ENCODE measurements at regions not wholly inside any gene's neighbourhood (a gene's known extent, or its start where the extent isn't known, plus 50 kb on each side); places are given as distances from the start of the nearest gene placed in this dataset.

DNA sequence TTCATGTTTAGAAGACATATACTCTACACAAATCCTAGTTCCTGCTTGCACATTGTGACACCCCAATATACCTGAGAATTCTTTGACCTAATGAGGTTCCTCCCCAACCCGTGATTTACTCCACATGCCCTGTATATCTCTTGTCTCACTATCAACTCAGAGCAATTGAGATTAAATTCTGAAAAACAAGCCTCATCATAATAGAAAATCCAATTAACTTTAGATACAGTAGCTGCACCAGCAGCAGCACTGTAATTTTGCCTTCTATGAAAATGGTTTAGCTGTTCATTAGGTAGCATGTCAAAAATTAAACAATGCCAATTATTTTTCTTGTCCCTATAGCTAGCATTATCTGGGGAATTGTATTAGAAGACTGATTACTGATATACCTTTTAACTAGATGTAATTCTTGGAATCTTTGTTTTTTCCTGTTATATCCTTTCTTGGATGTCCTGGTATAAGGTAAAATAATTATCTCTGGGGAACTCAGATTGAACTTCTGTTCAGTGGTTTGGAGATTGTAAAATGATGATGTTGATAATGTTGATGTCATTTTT is 218.9 kb upstream of the TANK start:
- peak overlapping the region in 1 of 10 donors; percentile 18 for H3K4me3 Mint-ChIP-seq
- Histone ChIP-seq H3K9me3 (ENCODE audit: control insufficient read depth in 2 of 3, low read length in 3 of 3) (no peaks in the 10 kb centered on the region), H3K4me1 (ENCODE audit: control insufficient read depth in 2 of 2, insufficient read depth in 2 of 2, low read length in 2 of 2) (peaks cover 0 to 6% of the 10 kb centered on the region in 2 donors), H3K27me3 (ENCODE audit: control insufficient read depth in 2 of 2, insufficient read depth in 2 of 2, low read length in 2 of 2) (no peaks in the 10 kb centered on the region), H3K27ac (ENCODE audit: low read depth, low read length) (no peak overlapping the region), H3K4me3 (ENCODE audit: low read length) (no peak overlapping the region), H3K36me3 (ENCODE audit: control insufficient read depth in 2 of 3, insufficient read depth in 3 of 3, low read length in 3 of 3) (no peaks in the 10 kb centered on the region)
- peaks cover 0 to 3% (median 0%) of the 10 kb centered on the region in 5 donors for H3K36me3 Mint-ChIP-seq
- H3K27me3 Mint-ChIP-seq, result peaks cover 0 to 5% (median 0%) of the 10 kb centered on the region in 5 donors
- peaks cover 6 to 32% (median 27%) of the 10 kb centered on the region in 7 donors for H3K4me1 Mint-ChIP-seq
- intact Hi-C loops (cut with micrococcal nuclease), result no loop called here
- ChIA-PET POLR2A (no interaction called here), CTCF (no interaction called here)
- ATAC-seq, result no peak
- DNase-seq, result no peak
- peak overlapping the region in 7 of 9 donors; percentile 15 to 88 (median 20) for H3K27ac Mint-ChIP-seq
- peaks cover 0 to 4% (median 0%) of the 10 kb centered on the region in 11 donors for H3K9me3 Mint-ChIP-seq

DNA sequence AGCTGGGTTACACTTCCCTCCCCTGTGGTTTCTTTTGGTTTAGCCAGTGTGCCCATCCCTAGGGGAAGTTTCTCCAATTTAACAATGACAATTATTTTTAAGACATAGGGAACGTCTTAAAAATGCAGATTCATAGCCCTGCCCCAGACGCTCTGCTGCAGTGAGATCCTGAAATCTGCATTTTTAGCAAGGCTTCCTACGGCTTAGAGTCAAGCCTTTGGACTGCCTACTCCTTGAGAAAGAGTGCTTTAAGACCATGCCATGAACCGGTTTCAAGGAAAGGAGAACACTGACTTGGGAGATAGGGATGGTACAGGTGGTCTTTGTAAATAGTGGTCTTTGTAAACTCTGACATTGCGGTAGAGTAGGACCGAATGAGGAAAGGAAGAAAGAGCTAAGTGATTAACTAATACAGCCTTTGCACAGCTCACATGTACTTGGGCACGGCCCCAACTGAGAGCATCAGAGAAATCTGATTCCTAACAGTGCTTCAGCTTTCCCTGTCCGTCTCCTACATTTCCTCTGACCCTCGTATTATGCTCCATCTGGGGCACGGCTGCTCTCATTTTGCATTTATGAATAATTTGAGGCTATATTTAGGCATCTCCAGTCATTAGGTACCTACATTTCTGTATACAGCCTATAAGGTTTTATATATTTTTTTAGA is 217.6 kb upstream of the TANK start:
- H3K27me3 ChIP-seq (ENCODE audit: control insufficient read depth in 2 of 2, insufficient read depth in 2 of 2, low read length in 2 of 2), result no peaks in the 10 kb centered on the region
- ChIA-PET CTCF (no interaction called here), POLR2A (no interaction called here)
- no peaks in the 10 kb centered on the region for H3K9me3 ChIP-seq (ENCODE audit: control insufficient read depth in 2 of 3, low read length in 3 of 3)
- peaks cover 0 to 5% (median 0%) of the 10 kb centered on the region in 5 donors for H3K27me3 Mint-ChIP-seq
- H3K27ac Mint-ChIP-seq, result peak overlapping the region in 1 of 9 donors; percentile 3
- no peak overlapping the region for H3K27ac ChIP-seq (ENCODE audit: low read depth, low read length)
- H3K9me3 Mint-ChIP-seq, result no peaks in the 10 kb centered on the region
- peaks cover 0 to 3% (median 0%) of the 10 kb centered on the region in 5 donors for H3K36me3 Mint-ChIP-seq
- ATAC-seq (no peak), DNase-seq (no peak)
- H3K4me1 Mint-ChIP-seq, result peaks cover 6 to 32% (median 27%) of the 10 kb centered on the region in 7 donors
- intact Hi-C loops (cut with micrococcal nuclease), result no loop called here
- H3K4me3 ChIP-seq (ENCODE audit: low read length), result no peak overlapping the region
- no peaks in the 10 kb centered on the region for H3K36me3 ChIP-seq (ENCODE audit: control insufficient read depth in 2 of 3, insufficient read depth in 3 of 3, low read length in 3 of 3)
- H3K4me1 ChIP-seq (ENCODE audit: control insufficient read depth in 2 of 2, insufficient read depth in 2 of 2, low read length in 2 of 2), result peaks cover 0 to 6% of the 10 kb centered on the region in 2 donors
- H3K4me3 Mint-ChIP-seq, result no peak overlapping the region

DNA sequence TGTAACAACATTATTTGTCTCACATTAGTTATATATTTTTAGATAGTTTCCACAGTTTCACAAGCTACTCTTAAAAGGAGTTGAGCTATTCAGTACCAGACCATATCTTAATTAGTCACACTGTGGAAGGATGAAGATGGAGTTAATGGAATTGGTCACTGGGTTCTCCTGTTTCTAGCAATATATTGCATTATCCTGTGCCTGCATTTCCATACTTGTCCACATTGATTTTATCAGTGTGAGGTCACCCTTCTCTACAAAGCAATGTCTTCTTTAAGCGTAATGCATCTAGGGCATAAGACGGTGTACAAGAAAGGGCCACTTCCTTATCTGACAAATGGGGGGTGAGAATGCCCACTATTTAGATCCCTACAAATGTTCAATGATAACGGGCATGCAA is 216.8 kb upstream of the TANK start:
- H3K9me3 Mint-ChIP-seq, result peaks cover 0 to 3% (median 0%) of the 10 kb centered on the region in 11 donors
- peak overlapping the region in 1 of 9 donors; percentile 3 for H3K27ac Mint-ChIP-seq
- peaks cover 6 to 32% (median 27%) of the 10 kb centered on the region in 7 donors for H3K4me1 Mint-ChIP-seq
- DNase-seq, result no peak
- no peak overlapping the region for H3K27ac ChIP-seq (ENCODE audit: low read depth, low read length)
- peaks cover 0 to 4% (median 0%) of the 10 kb centered on the region in 5 donors for H3K36me3 Mint-ChIP-seq
- ChIA-PET POLR2A (interaction anchor here (0.8 kb wide), 1 partner anchor 19 kb away, joined by 3 read pairs; no protein-coding TSS in a partner anchor), CTCF (no interaction called here)
- no peaks in the 10 kb centered on the region for H3K27me3 ChIP-seq (ENCODE audit: control insufficient read depth in 2 of 2, insufficient read depth in 2 of 2, low read length in 2 of 2)
- H3K36me3 ChIP-seq (ENCODE audit: control insufficient read depth in 2 of 3, insufficient read depth in 3 of 3, low read length in 3 of 3), result no peaks in the 10 kb centered on the region
- H3K9me3 ChIP-seq (ENCODE audit: control insufficient read depth in 2 of 3, low read length in 3 of 3), result no peaks in the 10 kb centered on the region
- no peak for ATAC-seq
- no peak overlapping the region for H3K4me3 ChIP-seq (ENCODE audit: low read length)
- no peak overlapping the region for H3K4me3 Mint-ChIP-seq
- peaks cover 0 to 6% of the 10 kb centered on the region in 2 donors for H3K4me1 ChIP-seq (ENCODE audit: control insufficient read depth in 2 of 2, insufficient read depth in 2 of 2, low read length in 2 of 2)
- intact Hi-C loops (cut with micrococcal nuclease), result no loop called here
- H3K27me3 Mint-ChIP-seq, result peaks cover 0 to 5% (median 0%) of the 10 kb centered on the region in 5 donors

- Mint-ChIP-seq H3K9me3 (peaks cover 0 to 6% (median 0%) of the 10 kb centered on the region in 11 donors), H3K4me1 (no peaks in the 10 kb centered on the region), H3K27ac (no peak overlapping the region), H3K27me3 (peaks cover 0 to 8% (median 3%) of the 10 kb centered on the region in 5 donors), H3K36me3 (peaks cover 0 to 4% (median 0%) of the 10 kb centered on the region in 5 donors), H3K4me3 (no peak overlapping the region)
- Histone ChIP-seq H3K4me1 (ENCODE audit: control insufficient read depth in 2 of 2, insufficient read depth in 2 of 2, low read length in 2 of 2) (no peaks in the 10 kb centered on the region), H3K4me3 (ENCODE audit: low read length) (no peak overlapping the region), H3K27me3 (ENCODE audit: control insufficient read depth in 2 of 2, insufficient read depth in 2 of 2, low read length in 2 of 2) (no peaks in the 10 kb centered on the region), H3K9me3 (ENCODE audit: control insufficient read depth in 2 of 3, low read length in 3 of 3) (no peaks in the 10 kb centered on the region), H3K27ac (ENCODE audit: low read depth, low read length) (no peak overlapping the region), H3K36me3 (ENCODE audit: control insufficient read depth in 2 of 3, insufficient read depth in 3 of 3, low read length in 3 of 3) (no peaks in the 10 kb centered on the region)
- POLR2A ChIA-PET, result no interaction called here
- intact Hi-C loops (cut with micrococcal nuclease), result no loop called here
- ATAC-seq, result no peak
- DNase-seq, result no peak
- CTCF ChIA-PET, result no interaction called here
Observed at GRCh38 chr2:160952464-160953254, 207.6 kb upstream of the TANK start.

- Histone ChIP-seq H3K4me3 (ENCODE audit: low read length) (no peak overlapping the region), H3K4me1 (ENCODE audit: control insufficient read depth in 2 of 2, insufficient read depth in 2 of 2, low read length in 2 of 2) (no peaks in the 10 kb centered on the region), H3K36me3 (ENCODE audit: control insufficient read depth in 2 of 3, insufficient read depth in 3 of 3, low read length in 3 of 3) (no peaks in the 10 kb centered on the region), H3K9me3 (ENCODE audit: control insufficient read depth in 2 of 3, low read length in 3 of 3) (no peaks in the 10 kb centered on the region), H3K27ac (ENCODE audit: low read depth, low read length) (no peak overlapping the region), H3K27me3 (ENCODE audit: control insufficient read depth in 2 of 2, insufficient read depth in 2 of 2, low read length in 2 of 2) (no peaks in the 10 kb centered on the region)
- no peak for ATAC-seq
- Mint-ChIP-seq H3K9me3 (peaks cover 0 to 6% (median 0%) of the 10 kb centered on the region in 11 donors), H3K4me3 (no peak overlapping the region), H3K27me3 (peaks cover 0 to 10% (median 3%) of the 10 kb centered on the region in 5 donors), H3K36me3 (no peaks in the 10 kb centered on the region), H3K4me1 (no peaks in the 10 kb centered on the region), H3K27ac (no peak overlapping the region)
- no peak for DNase-seq
- intact Hi-C loops (cut with micrococcal nuclease), result no loop called here
- POLR2A ChIA-PET, result interaction anchor here (0.7 kb wide), 1 partner anchor 169 kb away, joined by 3 read pairs; no protein-coding TSS in a partner anchor
- CTCF ChIA-PET, result no interaction called here
Observed at GRCh38 chr2:160955578-160955977, 204.7 kb upstream of the TANK start.

DNA sequence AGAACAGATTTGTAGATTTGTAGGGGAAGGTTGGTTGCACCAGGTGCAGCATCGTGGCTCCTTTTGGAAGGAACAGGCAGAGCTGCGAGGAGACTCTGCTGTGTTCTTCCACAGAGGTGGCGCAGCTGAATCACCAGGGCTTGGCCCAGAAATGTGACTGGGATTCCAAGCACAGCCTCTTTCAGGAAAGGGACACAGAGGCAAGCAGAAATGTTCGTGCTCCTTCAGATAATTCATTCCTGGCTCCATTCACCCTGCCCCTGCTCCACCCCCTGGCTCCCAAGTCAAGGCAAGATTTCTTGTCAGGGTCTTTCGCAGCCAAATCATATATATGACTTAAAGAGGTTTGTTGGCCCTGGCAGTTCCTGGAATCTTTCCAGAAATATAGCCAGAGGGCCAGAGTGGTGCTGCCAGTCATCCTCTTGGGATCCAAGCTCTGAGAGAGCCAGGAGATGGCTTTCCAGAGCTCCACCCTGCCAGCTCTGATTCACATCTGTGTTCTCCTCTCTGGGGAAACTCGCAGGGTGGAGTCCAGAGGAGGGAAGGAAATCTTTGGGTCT is 203.9 kb upstream of the TANK start:
- Mint-ChIP-seq H3K4me1 (no peaks in the 10 kb centered on the region), H3K27me3 (peaks cover 0 to 10% (median 3%) of the 10 kb centered on the region in 5 donors), H3K36me3 (no peaks in the 10 kb centered on the region), H3K4me3 (no peak overlapping the region), H3K9me3 (peaks cover 0 to 6% (median 0%) of the 10 kb centered on the region in 11 donors), H3K27ac (no peak overlapping the region)
- H3K27ac ChIP-seq (ENCODE audit: low read depth, low read length), result no peak overlapping the region
- CTCF ChIA-PET, result no interaction called here
- no peaks in the 10 kb centered on the region for H3K27me3 ChIP-seq (ENCODE audit: control insufficient read depth in 2 of 2, insufficient read depth in 2 of 2, low read length in 2 of 2)
- intact Hi-C loops (cut with micrococcal nuclease), result no loop called here
- ATAC-seq, result no peak
- H3K4me3 ChIP-seq (ENCODE audit: low read length), result no peak overlapping the region
- DNase-seq, result no peak
- POLR2A ChIA-PET, result no interaction called here
- no peaks in the 10 kb centered on the region for H3K4me1 ChIP-seq (ENCODE audit: control insufficient read depth in 2 of 2, insufficient read depth in 2 of 2, low read length in 2 of 2)
- H3K36me3 ChIP-seq (ENCODE audit: control insufficient read depth in 2 of 3, insufficient read depth in 3 of 3, low read length in 3 of 3), result no peaks in the 10 kb centered on the region
- H3K9me3 ChIP-seq (ENCODE audit: control insufficient read depth in 2 of 3, low read length in 3 of 3), result no peaks in the 10 kb centered on the region

All from naive thymus-derived CD4-positive, alpha-beta T cell (primary cell).